Fibroblast of peridontal ligament (primary cell): ENCODE measurements at regions not wholly inside any gene's neighbourhood (a gene's known extent, or its start where the extent isn't known, plus 50 kb on each side); places are given as distances from the start of the nearest gene placed in this dataset.

Experiments
- DNase-seq: peaks from one replicate; pipeline ENCODE4 v3.0.0-alpha.2; 2010; ENCODE audit errors: extremely low read depth

DNA sequence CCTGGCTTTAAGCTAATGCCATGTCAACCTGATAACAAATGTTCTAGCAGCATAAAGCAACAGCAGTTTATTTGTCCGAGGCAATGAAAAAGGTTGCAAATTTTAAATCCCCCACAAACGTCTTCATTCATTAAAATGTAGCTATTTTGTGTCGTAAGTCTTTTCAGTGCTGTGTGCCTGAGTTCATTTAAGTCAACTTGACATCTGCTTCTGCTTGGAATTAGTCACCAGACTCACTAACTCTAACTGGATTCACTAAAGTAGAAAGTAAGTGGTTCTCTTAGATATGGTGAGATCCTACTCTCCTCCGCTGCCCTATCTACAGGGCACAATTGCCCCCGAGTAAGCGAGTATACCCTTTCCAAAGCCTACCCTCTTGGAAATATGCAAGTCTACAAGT, 118.4 kb upstream of the CHRM3 start:
- no peak for DNase-seq

DNA sequence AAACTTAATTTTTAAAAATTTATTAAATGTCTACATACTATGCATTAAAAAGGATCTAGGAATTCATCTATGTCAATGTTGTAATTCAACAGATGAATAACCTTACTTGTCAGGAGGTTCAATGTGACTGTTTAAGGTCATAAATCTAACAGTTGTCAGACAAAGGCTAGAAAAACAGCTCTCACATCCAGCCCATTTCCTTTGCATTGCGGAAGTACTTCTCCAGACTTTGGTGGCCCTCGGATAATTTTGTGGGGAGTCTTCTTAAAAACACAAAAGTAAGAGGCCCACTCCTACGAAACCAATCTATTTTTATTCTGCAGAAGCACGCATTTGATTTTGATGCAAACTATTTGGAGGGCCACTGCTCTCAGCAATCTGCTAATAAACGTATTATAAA, 122.6 kb upstream of the CHRM3 start:
- no peak for DNase-seq

- no peak for DNase-seq
Measured at GRCh38 chr1:239262538-239262937, 123.8 kb upstream of the CHRM3 start.

DNA sequence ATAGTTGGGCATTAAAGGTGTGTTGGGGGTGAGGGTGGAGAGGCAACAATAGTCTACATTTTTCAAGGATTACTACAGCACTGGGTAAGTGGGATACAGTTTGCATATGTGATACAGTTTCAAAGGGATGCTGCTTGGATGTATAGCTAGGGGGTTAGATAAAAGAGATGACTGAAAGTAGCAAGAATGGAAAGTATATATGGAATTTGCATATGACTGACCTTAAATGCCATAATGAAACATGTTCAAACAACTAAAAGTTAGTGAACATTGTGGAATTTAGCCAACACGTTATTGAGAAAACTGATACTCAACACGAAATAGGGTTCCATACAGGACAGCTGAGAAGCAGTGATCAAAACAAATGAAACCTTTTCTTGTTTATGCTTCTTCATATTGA, 124.8 kb upstream of the CHRM3 start:
- no peak for DNase-seq

DNA sequence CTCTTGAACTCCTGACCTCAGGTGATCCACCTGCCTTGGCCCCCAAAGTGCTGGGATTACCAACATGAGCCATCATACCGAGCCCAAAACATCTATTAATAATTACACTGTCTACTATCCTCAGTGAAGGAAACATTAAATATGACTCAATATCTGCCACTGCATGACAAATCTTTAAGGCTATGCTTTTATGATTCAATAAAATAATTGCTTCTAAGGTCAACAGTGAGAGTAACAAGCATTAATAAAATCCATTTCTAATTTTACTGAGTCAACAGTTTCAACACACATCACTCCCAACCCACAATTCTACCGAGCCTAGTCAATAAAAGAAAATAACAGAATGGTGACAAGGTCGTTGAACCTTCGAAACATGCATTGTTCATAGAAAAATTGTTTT, 125.5 kb upstream of the CHRM3 start:
- DNase-seq = no peak

DNA sequence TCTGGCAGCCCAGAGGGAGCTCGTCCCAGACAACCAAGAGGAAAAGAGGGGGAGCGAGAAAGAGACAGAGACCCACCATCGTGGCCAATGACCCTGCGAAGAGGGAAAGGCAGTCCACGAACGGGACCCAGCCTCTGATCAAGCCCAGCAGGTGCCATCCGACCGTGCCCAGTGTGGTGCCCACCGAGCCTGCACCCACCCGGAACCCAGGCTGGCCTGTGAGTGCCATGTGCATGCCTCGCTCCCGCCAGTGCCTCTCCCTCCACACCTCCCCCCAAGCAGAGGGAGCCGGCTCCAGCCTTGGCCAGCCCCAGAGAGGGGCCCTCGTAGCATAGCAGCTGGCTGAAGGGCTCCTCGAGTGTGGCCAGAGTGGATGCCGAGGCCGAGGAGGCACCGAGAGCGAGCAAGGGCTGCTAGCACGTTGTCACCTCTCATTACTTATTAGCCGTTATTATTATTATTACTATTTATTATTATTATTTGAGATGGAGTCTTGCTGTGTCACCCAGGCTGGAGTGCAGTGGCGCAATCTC, 130.7 kb upstream of the CHRM3 start:
- DNase-seq = no peak

DNA sequence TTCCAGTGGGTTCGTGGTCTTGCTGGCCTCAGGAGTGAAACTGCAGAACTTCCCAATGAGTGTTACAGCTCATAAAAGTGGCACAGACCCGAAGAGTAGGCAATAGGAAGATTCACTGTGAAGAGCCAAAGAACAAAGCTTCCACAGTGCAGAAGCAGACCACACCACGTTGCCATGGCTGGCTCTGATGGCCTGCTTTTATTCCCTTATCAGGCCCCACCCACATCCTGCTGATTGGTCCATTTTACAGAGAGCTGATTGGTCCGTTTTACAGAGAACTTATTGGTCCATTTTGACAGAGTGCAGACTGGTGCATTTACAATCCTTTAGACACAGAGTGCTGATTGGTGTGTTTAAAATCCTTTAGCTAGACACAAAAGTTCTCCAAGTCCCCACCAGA, 131.4 kb upstream of the CHRM3 start:
- no peak for DNase-seq

- no peak for DNase-seq
Measured at GRCh38 chr1:239253032-239253431, 133.3 kb upstream of the CHRM3 start.

- no peak for DNase-seq
Measured at GRCh38 chr1:239250353-239251035, 135.9 kb upstream of the CHRM3 start.

- no peak for DNase-seq
Measured at GRCh38 chr1:239247285-239247684, 139.1 kb upstream of the CHRM3 start.

DNA sequence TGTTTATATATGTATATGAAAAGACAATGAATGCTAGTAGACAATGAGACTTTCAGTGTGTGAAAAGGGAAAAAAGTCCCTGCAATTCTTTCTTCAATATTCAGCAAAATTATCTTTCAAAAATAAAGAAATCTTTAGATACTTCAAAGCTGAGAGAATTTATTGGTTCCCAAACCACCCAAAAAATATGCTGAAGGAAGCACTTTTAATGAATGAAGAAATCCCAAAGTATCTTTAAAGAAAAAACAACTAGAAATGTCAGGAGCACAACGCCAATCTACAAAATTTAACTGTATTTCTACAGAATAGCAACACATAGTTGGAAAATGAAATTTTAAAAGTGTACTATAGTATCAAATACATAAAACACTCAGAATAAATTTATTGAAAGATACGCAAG, 142.3 kb upstream of the CHRM3 start:
- no peak for DNase-seq

DNA sequence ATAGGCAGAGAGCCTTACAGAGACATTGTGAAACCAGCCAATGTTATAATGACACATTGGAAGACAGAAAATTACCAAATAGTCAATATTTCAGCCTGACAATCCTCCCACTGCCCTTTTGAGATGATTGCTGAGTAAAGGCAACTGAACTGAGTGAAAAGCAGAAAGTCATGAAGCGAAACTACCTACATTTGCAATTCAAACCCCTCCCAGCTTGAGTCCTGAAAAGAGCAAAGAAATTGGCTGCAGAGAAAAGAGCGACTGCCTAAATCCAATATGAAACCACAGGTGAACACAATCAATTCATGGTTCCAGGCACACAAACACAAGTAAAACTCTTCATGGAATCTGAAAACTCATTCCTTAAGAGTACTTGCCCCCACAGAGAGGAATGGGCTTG, 143.4 kb upstream of the CHRM3 start:
- DNase-seq = no peak

GRCh38 chr1:239242404-239242803, 144.0 kb upstream of the CHRM3 start:
- no peak for DNase-seq

DNA sequence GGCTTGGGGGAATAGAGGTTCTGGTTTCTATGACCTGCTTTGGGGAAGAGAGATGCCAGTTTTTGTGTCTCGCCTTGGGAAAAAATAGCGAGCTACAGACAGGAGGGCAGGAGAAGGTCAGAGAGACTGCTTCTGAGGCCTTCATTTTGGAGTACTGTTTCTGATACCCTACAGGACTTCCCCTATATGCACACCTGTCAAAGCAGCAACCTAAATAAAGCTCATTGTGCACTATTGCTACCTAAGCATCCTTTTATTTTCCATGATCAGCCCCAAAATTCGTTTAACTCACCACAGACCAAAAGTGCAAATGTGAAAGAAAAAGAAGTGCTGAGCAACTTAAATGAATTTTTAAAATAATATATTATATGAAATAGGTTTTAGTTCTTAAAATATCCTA, 145.6 kb upstream of the CHRM3 start:
- no peak for DNase-seq

DNA sequence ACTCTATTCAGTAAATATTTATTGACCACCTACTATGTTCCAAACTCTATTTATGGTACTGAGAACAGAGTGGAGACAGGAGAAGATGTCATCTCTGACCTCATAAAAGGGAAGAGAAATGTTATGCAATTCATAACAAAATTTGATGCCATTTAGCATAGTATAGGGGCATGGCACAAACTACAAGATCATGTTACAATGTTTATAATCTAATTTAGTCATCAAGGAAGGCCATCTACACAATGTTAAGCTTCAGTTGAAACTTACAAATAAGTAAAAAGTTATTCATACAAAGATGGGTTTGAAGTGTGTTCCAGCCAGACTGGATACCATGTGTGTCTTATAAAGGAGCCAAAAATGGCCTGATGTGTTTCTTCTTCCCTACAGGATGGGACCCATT, 146.8 kb upstream of the CHRM3 start:
- DNase-seq = no peak

GRCh38 chr1:239237912-239238311, 148.5 kb upstream of the CHRM3 start:
- no peak for DNase-seq

DNA sequence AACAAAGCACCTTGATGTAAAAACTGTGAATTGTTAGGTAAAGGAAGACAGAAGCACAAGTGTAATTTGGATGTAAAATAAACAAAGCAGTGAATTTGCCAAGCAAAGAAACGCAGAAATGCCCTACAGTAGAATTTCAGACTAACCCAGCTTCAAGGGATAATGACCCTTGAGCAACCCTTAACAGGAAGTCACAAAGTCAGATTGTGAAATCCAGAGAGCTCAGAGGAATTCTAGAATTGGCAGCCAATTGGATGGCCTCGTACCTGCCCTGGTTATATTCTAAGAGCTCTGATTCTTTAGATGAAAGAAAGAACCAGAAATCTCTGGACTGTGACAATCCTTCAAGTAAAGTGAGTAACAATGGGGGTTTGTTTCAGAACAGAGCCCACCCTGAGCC, 152.7 kb upstream of the CHRM3 start:
- no peak for DNase-seq

- DNase-seq = no peak
Measured at GRCh38 chr1:239232921-239233320, 153.4 kb upstream of the CHRM3 start.

DNA sequence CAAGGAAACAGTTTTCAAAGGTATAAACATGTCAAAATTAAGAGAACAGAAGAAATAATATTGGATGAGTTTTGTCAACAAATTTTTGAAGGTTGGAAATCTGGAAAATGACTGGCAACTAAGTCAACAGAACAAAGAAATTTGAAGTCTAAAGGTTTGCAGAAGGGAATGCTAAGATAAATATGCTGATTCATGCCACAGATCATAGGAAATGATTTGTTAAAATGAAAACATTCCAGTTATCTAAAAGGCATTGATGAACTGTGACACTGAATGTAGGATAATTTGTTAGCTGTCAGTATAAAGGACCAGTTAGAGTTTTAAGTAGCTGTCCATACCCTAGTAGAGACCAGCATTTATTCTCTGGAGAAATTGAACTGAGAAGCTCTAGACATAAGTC, 157.9 kb upstream of the CHRM3 start:
- DNase-seq = no peak

GRCh38 chr1:239225396-239225795, 161.0 kb upstream of the CHRM3 start:
- DNase-seq = no peak

DNA sequence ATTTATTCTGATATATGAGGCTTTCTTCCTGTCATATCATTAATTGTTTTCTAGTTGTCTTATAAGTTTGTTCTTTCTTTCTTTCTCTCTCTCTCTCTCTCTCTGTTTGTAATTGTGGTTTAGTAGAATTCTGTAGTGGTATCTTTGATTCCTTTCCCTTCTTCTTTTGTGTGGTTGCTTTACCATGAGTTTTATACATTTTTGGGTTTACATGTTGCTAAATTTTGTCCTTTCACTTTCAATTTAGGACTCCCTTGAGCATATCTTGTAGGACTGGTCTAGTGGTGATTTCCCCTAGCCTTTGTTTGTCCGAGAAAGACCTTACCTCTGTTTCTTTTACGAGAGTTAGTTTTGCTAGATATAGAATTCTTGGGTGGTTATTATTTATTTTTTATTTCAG, 162.3 kb upstream of the CHRM3 start:
- DNase-seq = no peak

- no peak for DNase-seq
Measured at GRCh38 chr1:239222999-239223398, 163.4 kb upstream of the CHRM3 start.

DNA sequence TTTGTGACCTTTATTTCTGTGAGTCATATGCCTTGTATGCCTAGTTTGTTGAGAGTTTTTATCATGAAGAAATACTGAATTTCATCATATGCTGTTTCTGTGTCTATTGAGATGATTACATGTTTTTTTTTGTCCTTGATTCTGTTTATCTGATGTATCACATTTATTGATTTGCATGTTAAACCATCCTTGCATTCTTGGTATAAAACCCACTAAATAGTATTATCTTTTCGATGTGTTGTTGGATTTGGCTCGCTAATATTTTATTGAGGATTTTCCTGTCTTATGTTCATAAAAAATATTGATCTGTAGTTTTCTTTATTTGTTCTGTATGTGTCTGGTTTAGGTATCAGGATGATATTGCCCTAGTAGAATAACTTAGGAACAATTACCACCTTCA, 164.7 kb upstream of the CHRM3 start:
- no peak for DNase-seq

- DNase-seq = no peak
Measured at GRCh38 chr1:239219679-239220078, 166.7 kb upstream of the CHRM3 start.
